NCI-H1048 (cell line): ENCODE measurements at regions not wholly inside any gene's neighbourhood (a gene's known extent, or its start where the extent isn't known, plus 50 kb on each side); places are given as distances from the start of the nearest gene placed in this dataset.

ENCODE experiments used
- DNase-seq: peaks from one replicate; lab custom pipeline; 2025; lab: John Stamatoyannopoulos, UW

- DNase-seq: no peak
Observed at GRCh38 chr9:82320566-82320965, 332.0 kb downstream of the SPATA31D1 start.

DNA sequence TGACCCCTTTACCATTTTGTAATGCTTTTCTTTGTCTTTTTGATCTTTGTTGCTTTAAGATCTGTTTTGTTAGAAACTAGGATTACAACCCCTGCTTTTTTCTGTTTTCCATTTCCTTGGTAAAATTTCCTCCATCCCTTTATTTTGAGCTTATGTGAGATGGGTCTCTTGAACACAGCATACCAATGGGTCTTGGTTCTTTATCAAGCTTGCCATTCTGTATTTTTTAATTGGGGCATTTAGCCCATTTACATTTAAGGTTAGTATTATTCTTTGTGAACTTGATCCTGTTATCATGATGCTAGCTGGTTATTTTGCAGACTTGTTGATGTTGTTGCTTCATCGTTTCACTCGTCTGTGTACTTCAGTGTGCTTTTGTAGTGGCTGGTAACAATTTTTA, 337.3 kb downstream of the SPATA31D1 start:
- DNase-seq: no peak

- DNase-seq: no peak
Observed at GRCh38 chr9:82327641-82328040, 339.1 kb downstream of the SPATA31D1 start.

DNA sequence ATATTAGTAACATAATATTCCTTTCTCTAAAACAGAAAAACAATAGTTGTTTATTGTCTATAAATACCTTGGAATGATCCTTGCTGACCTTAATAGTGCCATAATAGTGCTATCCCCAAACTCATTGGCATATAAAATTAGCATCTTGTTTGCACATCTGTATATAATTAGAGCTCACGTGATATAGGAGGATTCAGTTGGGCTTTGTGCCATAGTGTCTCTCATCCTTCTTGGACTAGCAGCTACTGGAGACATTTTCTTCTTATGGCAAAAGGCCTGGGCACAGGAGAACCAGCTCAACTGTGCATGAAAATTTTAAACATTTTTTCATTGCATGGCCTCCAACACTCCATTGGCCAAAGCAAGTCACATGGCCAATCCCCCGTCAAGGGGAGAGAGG, 342.5 kb downstream of the SPATA31D1 start:
- DNase-seq: no peak

GRCh38 chr9:82332018-82332773, 343.6 kb downstream of the SPATA31D1 start:
- no peak for DNase-seq

GRCh38 chr9:82332774-82333152, 344.2 kb downstream of the SPATA31D1 start:
- DNase-seq: no peak

- DNase-seq: no peak
Observed at GRCh38 chr9:82333671-82334070, 345.1 kb downstream of the SPATA31D1 start.

DNA sequence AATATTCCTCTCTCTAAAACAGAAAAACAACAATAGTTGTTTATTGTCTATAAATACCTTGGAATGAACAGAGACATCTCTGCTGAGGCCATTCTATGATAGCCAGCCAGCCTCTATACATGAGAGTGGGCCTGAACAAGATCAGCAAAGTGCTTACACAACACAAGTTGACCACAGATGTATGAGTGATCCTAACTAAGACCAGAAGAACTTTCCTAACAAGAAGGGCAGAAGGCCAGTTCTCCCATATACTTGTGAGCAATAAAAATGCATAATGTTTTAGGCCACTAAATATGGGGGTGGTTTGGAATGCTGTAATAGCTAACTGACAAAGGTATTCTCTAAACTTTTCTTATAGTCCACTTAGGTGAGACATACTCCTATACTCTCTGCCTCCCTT, 345.7 kb downstream of the SPATA31D1 start:
- DNase-seq: no peak

- no peak for DNase-seq
Observed at GRCh38 chr9:82337351-82337750, 348.8 kb downstream of the SPATA31D1 start.

DNA sequence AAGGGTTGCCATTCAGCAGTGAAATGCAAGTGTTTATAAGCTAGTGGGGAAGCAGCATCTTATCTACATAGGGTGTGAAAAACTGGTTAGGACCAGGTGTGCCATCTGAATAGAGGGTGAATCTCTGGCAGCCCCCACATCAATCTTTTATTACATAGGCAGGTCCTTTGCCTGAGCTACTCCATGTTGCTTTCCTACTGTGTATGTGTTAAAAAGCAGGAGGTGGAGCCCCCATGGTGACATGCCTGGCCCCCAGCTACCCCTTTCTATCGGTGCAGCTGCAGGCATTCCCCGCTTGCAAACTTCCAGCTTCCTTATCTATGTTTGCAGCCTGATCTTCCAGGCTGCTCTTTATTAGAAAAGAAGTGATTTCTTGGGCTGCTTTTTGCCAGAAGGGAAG, 353.5 kb downstream of the SPATA31D1 start:
- DNase-seq: no peak

- DNase-seq: no peak
Observed at GRCh38 chr9:82346040-82346439, 357.5 kb downstream of the SPATA31D1 start.

- DNase-seq: no peak
Observed at GRCh38 chr9:82353631-82354278, 365.2 kb downstream of the SPATA31D1 start.

DNA sequence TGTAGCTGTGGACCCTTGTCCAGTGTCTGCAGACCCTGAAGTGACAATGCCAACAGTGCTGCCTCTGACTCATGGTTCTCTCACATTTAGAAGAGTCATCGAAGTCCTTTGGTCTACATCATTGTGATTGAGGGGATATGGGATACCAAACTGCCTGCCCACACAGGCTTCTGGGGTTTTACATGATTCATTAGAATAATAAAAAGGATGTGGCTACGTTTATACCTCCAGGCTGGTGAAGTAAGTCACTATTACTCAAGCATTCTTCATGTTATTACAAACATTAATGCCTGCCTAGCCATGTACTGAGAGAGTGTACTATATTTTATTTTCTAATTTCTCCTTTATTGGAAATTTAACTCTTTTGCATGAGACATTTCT, 365.7 kb downstream of the SPATA31D1 start:
- DNase-seq: no peak

GRCh38 chr9:82356131-82356530, 367.6 kb downstream of the SPATA31D1 start:
- no peak for DNase-seq

GRCh38 chr9:82356871-82357270, 368.3 kb downstream of the SPATA31D1 start:
- no peak for DNase-seq

DNA sequence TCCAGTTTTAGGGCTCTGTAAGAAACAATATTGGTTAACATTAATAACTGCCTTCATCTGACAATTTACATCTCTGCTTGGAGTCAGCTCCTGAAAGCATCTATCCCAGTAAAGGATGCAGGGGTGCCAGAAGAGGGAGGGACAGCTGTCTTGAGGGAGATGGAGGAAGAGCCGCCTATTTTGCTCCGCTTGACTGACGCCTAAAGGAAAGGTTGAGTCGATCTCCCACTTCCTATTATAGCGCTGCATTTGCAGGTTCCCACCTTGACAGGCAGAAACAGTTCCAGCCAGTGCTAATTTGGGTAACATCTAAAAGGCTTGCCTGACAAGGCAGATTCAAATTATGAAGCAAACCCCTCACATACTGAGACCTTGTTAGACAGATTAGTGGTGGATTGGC, 374.6 kb downstream of the SPATA31D1 start:
- DNase-seq: no peak

DNA sequence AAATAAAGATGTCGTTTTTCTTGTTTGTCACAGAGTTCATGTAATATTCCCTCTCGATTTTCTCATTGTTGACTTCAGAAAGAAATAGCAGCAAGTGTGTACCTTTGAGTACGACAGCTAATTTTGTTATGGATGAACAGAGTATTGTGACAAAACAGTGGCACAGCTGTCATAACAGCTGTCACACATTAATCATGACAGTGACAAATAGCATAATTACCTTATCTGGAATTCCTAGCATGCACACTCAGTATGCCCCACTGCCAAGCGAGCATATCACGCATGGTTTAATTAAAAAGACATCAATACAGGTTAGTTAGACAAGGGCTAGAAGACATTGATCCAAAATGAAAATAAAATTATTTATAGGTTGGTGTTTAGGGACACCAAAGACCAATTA, 375.1 kb downstream of the SPATA31D1 start:
- DNase-seq: no peak

DNA sequence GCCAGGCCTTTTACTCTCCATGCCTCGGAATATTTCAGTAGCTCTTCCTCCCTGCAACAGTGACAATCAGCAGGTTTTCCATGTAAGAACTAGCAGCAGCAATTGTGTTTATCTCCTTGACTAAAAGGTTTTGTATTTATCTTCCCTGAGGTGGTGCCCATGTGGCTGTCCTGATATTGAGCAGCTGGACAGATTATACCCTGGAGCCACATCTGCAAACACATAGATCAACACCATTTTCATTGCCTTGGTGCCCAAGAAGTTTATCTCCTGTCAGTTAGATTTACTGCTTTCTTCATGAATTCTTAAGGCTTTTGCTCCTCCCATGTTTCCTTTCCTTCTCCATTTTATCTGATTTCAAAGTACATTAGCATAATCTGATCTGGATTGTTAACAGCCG, 378.4 kb downstream of the SPATA31D1 start:
- no peak for DNase-seq

GRCh38 chr9:82367929-82368328, 379.4 kb downstream of the SPATA31D1 start:
- no peak for DNase-seq

DNA sequence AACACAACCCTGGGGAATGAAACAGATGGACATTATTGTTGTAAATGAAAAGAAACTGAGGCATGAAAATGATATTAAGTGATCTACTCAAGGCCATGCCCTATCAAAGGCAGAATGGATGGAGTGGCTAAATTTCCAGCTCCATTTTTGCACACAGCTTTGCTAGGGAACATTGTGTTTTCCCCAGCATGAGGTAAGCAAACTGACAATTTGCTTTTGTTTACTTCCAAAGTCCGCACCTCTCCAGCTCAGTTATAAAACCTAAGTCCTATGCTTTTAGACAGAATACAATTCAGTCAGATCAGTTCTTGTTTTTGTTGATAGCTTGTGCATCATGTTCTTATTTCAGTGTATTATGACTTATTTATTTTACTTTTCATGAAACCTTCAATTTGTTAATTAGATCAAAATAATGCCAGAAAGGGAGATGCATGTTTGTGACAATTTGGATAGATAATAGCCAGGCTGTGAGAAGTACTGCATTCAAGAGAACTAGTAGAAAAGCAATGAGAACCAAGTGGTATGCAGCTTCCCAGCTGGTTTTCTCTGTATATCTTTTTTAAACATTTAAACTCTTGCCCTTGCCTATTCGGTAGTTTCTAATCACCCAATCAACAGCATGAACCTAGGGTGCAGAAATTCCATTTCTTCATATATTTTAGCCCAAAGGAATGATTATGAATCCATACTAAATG, 380.8 kb downstream of the SPATA31D1 start:
- no peak for DNase-seq

DNA sequence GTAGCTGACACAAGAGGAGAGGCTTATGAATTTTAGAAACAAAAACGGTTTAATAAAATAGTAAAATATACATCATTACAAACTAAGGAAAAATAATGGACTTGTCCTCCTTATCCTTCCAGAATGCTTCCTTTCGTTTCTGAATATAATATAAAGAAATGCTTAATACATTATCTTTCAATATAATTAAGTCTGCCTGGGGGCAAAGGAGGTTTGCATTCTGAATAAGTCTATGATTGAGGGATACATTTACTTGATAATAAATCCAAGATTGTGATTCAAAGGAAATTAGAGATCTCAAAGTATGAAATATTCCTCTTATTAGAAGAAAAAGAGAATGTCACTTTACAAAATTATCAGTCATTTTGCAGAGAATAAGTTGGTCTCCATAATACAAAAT, 386.5 kb downstream of the SPATA31D1 start:
- DNase-seq: no peak

GRCh38 chr9:82376677-82377232, 388.2 kb downstream of the SPATA31D1 start:
- DNase-seq: no peak
